Brain pericyte (primary cell): ENCODE measurements at regions not wholly inside any gene's neighbourhood (a gene's known extent, or its start where the extent isn't known, plus 50 kb on each side); places are given as distances from the start of the nearest gene placed in this dataset.

ENCODE experiments used
- DNase-seq: peaks from one replicate; pipeline ENCODE4 v3.0.0-alpha.2; 2012; ENCODE audit warnings: low read depth, low spot score

- DNase-seq: no peak
Observed at GRCh38 chr2:46850742-46851141, 64.9 kb downstream of the MCFD2 start.

GRCh38 chr2:46849721-46850556 is 65.7 kb downstream of the MCFD2 start:
- no peak for DNase-seq

GRCh38 chr2:46849046-46849715 is 66.4 kb downstream of the MCFD2 start:
- no peak for DNase-seq

GRCh38 chr2:46848447-46848846 is 67.2 kb downstream of the MCFD2 start:
- no peak for DNase-seq

GRCh38 chr2:46847726-46848412 is 67.7 kb downstream of the MCFD2 start:
- DNase-seq: no peak

GRCh38 chr2:46847185-46847710 is 68.4 kb downstream of the MCFD2 start:
- DNase-seq: peak; percentile 75

GRCh38 chr2:46846536-46846935 is 69.1 kb downstream of the MCFD2 start:
- no peak for DNase-seq

GRCh38 chr2:46845542-46846486 is 69.8 kb downstream of the MCFD2 start:
- no peak for DNase-seq

GRCh38 chr2:46844443-46844842 is 71.2 kb downstream of the MCFD2 start:
- no peak for DNase-seq

GRCh38 chr2:46844034-46844433 is 71.6 kb downstream of the MCFD2 start:
- DNase-seq: no peak

GRCh38 chr2:46843316-46843715 is 72.3 kb downstream of the MCFD2 start:
- DNase-seq: no peak

GRCh38 chr2:46842876-46843275 is 72.7 kb downstream of the MCFD2 start:
- DNase-seq: no peak

GRCh38 chr2:46841621-46842020 is 74.0 kb downstream of the MCFD2 start:
- no peak for DNase-seq

- DNase-seq: no peak
Observed at GRCh38 chr2:46839045-46839444, 76.6 kb downstream of the MCFD2 start.

GRCh38 chr2:46837704-46838103 is 77.9 kb downstream of the MCFD2 start:
- DNase-seq: no peak

GRCh38 chr2:46837112-46837454 is 78.5 kb downstream of the MCFD2 start:
- DNase-seq: no peak

GRCh38 chr2:46836295-46837111 is 79.1 kb downstream of the MCFD2 start:
- DNase-seq: no peak

GRCh38 chr2:46835520-46835919 is 80.1 kb downstream of the MCFD2 start:
- no peak for DNase-seq

GRCh38 chr2:46832543-46832942 is 83.1 kb downstream of the MCFD2 start:
- DNase-seq: no peak

GRCh38 chr2:46831869-46832265 is 83.7 kb downstream of the MCFD2 start:
- DNase-seq: no peak
